ENCODE measurements at regions not wholly inside any gene's neighbourhood (a gene's known extent, or its start where the extent isn't known, plus 50 kb on each side); places are given as distances from the start of the nearest gene placed in this dataset.
"Not testable (repeated sequence)": the region's sequence is repeated elsewhere in the genome, so short reads cannot be mapped to it uniquely, and the experiment has no call there.

GRCh38 chr21:6461358-6461757 lies 4060.0 kb upstream of the TPTE start:
- H3K27me3 ChIP-seq (ENCODE audit: control insufficient read depth in 3 of 3, insufficient read depth in 3 of 3, low read length in 3 of 3); H3K36me3 ChIP-seq (ENCODE audit: control insufficient read depth in 3 of 3, insufficient read depth in 3 of 3, low read length in 3 of 3); H3K9ac ChIP-seq (ENCODE audit: low read depth in 1 of 3, low read length in 3 of 3); H3K9me3 ChIP-seq (ENCODE audit: control insufficient read depth in 3 of 3, low read length in 3 of 3); H3K4me1 ChIP-seq (ENCODE audit: control insufficient read depth in 3 of 3, insufficient read depth in 3 of 3, low read length in 3 of 3); H3K4me3 ChIP-seq (ENCODE audit: low read length in 3 of 3); H3K27ac ChIP-seq (ENCODE audit: low read depth, low read length): not testable (repeated sequence)

- not testable (repeated sequence) for H3K4me3 ChIP-seq (ENCODE audit: low read length in 3 of 3); H3K36me3 ChIP-seq (ENCODE audit: control insufficient read depth in 3 of 3, insufficient read depth in 3 of 3, low read length in 3 of 3); H3K27me3 ChIP-seq (ENCODE audit: control insufficient read depth in 3 of 3, insufficient read depth in 3 of 3, low read length in 3 of 3); H3K4me1 ChIP-seq (ENCODE audit: control insufficient read depth in 3 of 3, insufficient read depth in 3 of 3, low read length in 3 of 3); H3K27ac ChIP-seq (ENCODE audit: low read depth, low read length); H3K9me3 ChIP-seq (ENCODE audit: control insufficient read depth in 3 of 3, low read length in 3 of 3); H3K9ac ChIP-seq (ENCODE audit: low read depth in 1 of 3, low read length in 3 of 3)
Observed at GRCh38 chr21:6464419-6464818, 4057.0 kb upstream of the TPTE start.

DNA sequence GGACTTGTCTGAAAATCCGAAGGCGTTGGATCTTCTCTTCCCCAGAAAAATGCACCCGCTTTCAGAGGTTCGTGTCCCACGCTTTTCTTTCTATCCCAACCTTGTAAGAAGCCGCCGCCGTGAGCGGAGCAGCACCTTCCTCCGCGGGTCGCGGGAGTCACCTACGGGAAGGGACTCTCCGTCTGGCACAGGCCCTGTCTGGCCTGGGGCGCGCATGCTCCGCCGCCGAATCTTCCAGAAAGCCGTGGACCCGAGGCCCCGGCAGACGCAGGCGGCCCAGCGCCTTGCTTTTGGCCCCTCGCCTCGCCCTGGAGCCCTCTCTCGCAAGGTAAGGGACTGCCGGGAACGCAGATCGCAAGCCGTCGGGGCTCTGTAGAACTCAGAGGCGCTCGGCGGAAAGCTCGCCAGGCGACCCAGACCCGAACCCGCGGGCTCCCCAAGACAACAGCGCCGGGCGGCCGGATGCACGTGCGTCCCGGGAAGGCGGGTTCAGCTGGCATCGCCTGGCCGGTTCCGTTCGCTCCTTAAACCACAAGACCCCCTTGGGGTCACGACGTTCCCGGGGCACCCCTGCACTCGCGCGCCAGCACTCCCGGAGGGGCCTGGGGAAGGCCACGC lies 4055.2 kb upstream of the TPTE start:
- H3K4me1 ChIP-seq (ENCODE audit: control insufficient read depth in 3 of 3, insufficient read depth in 3 of 3, low read length in 3 of 3); H3K36me3 ChIP-seq (ENCODE audit: control insufficient read depth in 3 of 3, insufficient read depth in 3 of 3, low read length in 3 of 3); H3K9me3 ChIP-seq (ENCODE audit: control insufficient read depth in 3 of 3, low read length in 3 of 3); H3K27me3 ChIP-seq (ENCODE audit: control insufficient read depth in 3 of 3, insufficient read depth in 3 of 3, low read length in 3 of 3); H3K27ac ChIP-seq (ENCODE audit: low read depth, low read length); H3K4me3 ChIP-seq (ENCODE audit: low read length in 3 of 3); H3K9ac ChIP-seq (ENCODE audit: low read depth in 1 of 3, low read length in 3 of 3): not testable (repeated sequence)

- H3K36me3 ChIP-seq (ENCODE audit: control insufficient read depth in 3 of 3, insufficient read depth in 3 of 3, low read length in 3 of 3); H3K27ac ChIP-seq (ENCODE audit: low read depth, low read length); H3K27me3 ChIP-seq (ENCODE audit: control insufficient read depth in 3 of 3, insufficient read depth in 3 of 3, low read length in 3 of 3); H3K4me3 ChIP-seq (ENCODE audit: low read length in 3 of 3); H3K9me3 ChIP-seq (ENCODE audit: control insufficient read depth in 3 of 3, low read length in 3 of 3); H3K4me1 ChIP-seq (ENCODE audit: control insufficient read depth in 3 of 3, insufficient read depth in 3 of 3, low read length in 3 of 3); H3K9ac ChIP-seq (ENCODE audit: low read depth in 1 of 3, low read length in 3 of 3): not testable (repeated sequence)
Observed at GRCh38 chr21:6466707-6467106, 4054.7 kb upstream of the TPTE start.

DNA sequence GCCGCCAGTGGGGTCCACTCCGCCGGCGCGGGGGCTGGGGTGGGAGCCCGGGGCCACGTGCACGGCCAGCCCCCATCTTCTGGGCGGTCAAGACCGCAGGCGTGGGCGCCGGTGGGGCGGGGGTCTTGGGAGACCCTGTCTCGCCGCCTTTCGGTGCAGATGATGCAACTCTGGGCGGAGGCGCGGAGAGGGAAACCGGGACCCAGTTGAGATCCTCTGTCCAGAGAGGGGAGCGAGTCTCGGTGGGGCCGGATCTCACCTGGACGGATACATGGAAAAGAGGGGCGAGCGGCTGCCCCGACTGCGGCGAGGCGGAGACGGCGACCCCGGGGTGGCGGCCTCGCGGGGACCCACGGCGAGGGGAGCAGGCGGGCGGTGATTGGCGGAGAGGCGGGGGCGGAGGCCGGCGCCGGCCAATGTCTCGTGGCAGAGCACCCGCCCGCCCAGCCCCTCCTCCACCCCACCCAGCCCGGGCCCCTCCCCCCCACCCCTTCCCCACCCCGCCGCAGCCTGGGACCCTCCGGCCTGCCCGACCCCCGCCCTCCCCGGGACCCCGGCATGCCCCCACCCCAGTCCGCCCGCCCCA lies 4054.1 kb upstream of the TPTE start:
- not testable (repeated sequence) for H3K9me3 ChIP-seq (ENCODE audit: control insufficient read depth in 3 of 3, low read length in 3 of 3); H3K27ac ChIP-seq (ENCODE audit: low read depth, low read length); H3K27me3 ChIP-seq (ENCODE audit: control insufficient read depth in 3 of 3, insufficient read depth in 3 of 3, low read length in 3 of 3); H3K4me3 ChIP-seq (ENCODE audit: low read length in 3 of 3); H3K4me1 ChIP-seq (ENCODE audit: control insufficient read depth in 3 of 3, insufficient read depth in 3 of 3, low read length in 3 of 3); H3K36me3 ChIP-seq (ENCODE audit: control insufficient read depth in 3 of 3, insufficient read depth in 3 of 3, low read length in 3 of 3); H3K9ac ChIP-seq (ENCODE audit: low read depth in 1 of 3, low read length in 3 of 3)

DNA sequence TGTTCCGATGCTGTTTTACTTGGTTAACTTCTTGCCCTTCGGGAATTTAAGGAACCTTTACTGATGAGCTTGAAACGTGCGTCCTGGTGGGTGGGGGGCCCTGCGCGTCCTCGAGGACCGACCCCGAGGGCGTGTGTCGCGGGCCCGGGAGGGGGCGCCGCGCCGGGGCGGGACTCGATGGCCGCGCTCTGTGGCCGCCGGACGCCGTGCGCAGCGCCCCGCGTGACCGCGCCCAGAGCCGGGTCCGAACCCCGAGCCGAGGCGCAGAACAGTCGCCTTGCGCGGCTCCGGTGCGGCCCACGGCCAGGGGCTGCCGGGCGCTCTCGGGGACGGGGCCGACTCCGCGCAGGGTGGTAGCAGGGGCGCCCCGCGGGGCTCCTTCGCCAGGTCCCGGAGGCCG lies 4053.5 kb upstream of the TPTE start:
- not testable (repeated sequence) for H3K27me3 ChIP-seq (ENCODE audit: control insufficient read depth in 3 of 3, insufficient read depth in 3 of 3, low read length in 3 of 3); H3K4me3 ChIP-seq (ENCODE audit: low read length in 3 of 3); H3K4me1 ChIP-seq (ENCODE audit: control insufficient read depth in 3 of 3, insufficient read depth in 3 of 3, low read length in 3 of 3); H3K36me3 ChIP-seq (ENCODE audit: control insufficient read depth in 3 of 3, insufficient read depth in 3 of 3, low read length in 3 of 3); H3K27ac ChIP-seq (ENCODE audit: low read depth, low read length); H3K9ac ChIP-seq (ENCODE audit: low read depth in 1 of 3, low read length in 3 of 3); H3K9me3 ChIP-seq (ENCODE audit: control insufficient read depth in 3 of 3, low read length in 3 of 3)

GRCh38 chr21:6468331-6468860 lies 4053.0 kb upstream of the TPTE start:
- not testable (repeated sequence) for H3K27ac ChIP-seq (ENCODE audit: low read depth, low read length); H3K4me3 ChIP-seq (ENCODE audit: low read length in 3 of 3); H3K9ac ChIP-seq (ENCODE audit: low read depth in 1 of 3, low read length in 3 of 3); H3K9me3 ChIP-seq (ENCODE audit: control insufficient read depth in 3 of 3, low read length in 3 of 3); H3K27me3 ChIP-seq (ENCODE audit: control insufficient read depth in 3 of 3, insufficient read depth in 3 of 3, low read length in 3 of 3); H3K36me3 ChIP-seq (ENCODE audit: control insufficient read depth in 3 of 3, insufficient read depth in 3 of 3, low read length in 3 of 3); H3K4me1 ChIP-seq (ENCODE audit: control insufficient read depth in 3 of 3, insufficient read depth in 3 of 3, low read length in 3 of 3)

DNA sequence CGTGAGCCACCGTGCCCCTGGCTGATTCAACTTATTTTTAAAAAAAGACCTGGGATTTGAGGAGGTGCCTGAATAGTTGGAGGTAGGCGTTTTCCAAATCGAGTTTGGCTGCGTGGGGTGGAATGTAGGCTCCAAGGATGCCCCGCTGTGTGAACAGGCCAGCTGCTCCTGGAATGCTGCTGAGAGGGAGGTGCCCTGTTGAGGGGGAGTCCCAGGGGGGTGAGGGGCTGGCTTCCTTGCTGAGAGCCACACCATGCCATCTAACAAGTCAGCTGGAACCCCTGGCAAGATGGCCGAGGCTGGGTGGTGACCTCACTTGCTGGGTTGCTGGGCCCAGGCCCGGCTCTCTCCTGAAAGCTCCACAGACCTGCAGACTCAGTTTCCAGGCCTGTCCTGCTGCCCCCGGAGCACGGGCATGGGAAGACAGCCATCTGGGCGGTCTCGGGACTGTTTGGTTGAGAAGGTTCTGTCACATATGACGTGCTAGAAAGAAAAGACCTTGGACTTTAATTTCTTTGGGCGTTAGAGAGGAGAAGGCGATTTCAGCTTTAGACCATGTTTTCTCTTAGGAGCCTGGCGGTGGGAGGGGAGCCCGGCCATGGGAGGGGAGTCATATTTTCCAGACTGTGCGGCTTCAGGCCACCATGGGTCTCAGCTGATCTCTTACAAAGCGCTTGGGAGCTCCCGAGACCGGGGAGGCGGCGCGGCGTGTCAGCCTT lies 4047.0 kb upstream of the TPTE start:
- not testable (repeated sequence) for H3K27me3 ChIP-seq (ENCODE audit: control insufficient read depth in 3 of 3, insufficient read depth in 3 of 3, low read length in 3 of 3); H3K9ac ChIP-seq (ENCODE audit: low read depth in 1 of 3, low read length in 3 of 3); H3K36me3 ChIP-seq (ENCODE audit: control insufficient read depth in 3 of 3, insufficient read depth in 3 of 3, low read length in 3 of 3); H3K27ac ChIP-seq (ENCODE audit: low read depth, low read length); H3K4me1 ChIP-seq (ENCODE audit: control insufficient read depth in 3 of 3, insufficient read depth in 3 of 3, low read length in 3 of 3); H3K9me3 ChIP-seq (ENCODE audit: control insufficient read depth in 3 of 3, low read length in 3 of 3); H3K4me3 ChIP-seq (ENCODE audit: low read length in 3 of 3)

GRCh38 chr21:6481116-6481515 lies 4040.3 kb upstream of the TPTE start:
- not testable (repeated sequence) for H3K27me3 ChIP-seq (ENCODE audit: control insufficient read depth in 3 of 3, insufficient read depth in 3 of 3, low read length in 3 of 3); H3K9me3 ChIP-seq (ENCODE audit: control insufficient read depth in 3 of 3, low read length in 3 of 3); H3K36me3 ChIP-seq (ENCODE audit: control insufficient read depth in 3 of 3, insufficient read depth in 3 of 3, low read length in 3 of 3); H3K4me1 ChIP-seq (ENCODE audit: control insufficient read depth in 3 of 3, insufficient read depth in 3 of 3, low read length in 3 of 3); H3K4me3 ChIP-seq (ENCODE audit: low read length in 3 of 3); H3K27ac ChIP-seq (ENCODE audit: low read depth, low read length); H3K9ac ChIP-seq (ENCODE audit: low read depth in 1 of 3, low read length in 3 of 3)

DNA sequence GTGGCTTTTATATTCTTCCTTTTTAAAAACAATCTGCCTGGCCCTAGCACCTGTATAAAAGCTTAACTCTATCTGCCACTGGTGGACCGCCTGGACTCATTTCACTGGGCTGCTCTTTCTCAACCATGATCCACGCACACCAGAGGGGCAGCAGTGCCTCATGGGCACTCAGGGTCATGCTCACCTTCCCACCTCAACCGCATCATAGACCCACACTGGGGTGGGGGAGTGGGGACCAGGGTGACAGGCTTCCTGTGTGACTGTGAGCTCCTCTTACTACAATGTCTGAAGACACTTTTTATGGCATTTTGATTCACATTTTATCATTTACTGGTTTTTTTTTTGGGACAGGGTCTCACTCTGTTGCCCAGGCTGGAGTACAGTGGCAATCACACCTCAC lies 4038.8 kb upstream of the TPTE start:
- H3K4me3 ChIP-seq (ENCODE audit: low read length in 3 of 3); H3K9me3 ChIP-seq (ENCODE audit: control insufficient read depth in 3 of 3, low read length in 3 of 3); H3K27me3 ChIP-seq (ENCODE audit: control insufficient read depth in 3 of 3, insufficient read depth in 3 of 3, low read length in 3 of 3); H3K36me3 ChIP-seq (ENCODE audit: control insufficient read depth in 3 of 3, insufficient read depth in 3 of 3, low read length in 3 of 3); H3K27ac ChIP-seq (ENCODE audit: low read depth, low read length); H3K4me1 ChIP-seq (ENCODE audit: control insufficient read depth in 3 of 3, insufficient read depth in 3 of 3, low read length in 3 of 3); H3K9ac ChIP-seq (ENCODE audit: low read depth in 1 of 3, low read length in 3 of 3): not testable (repeated sequence)
